ENCODE measurements at regions not wholly inside any gene's neighbourhood (a gene's known extent, or its start where the extent isn't known, plus 50 kb on each side); places are given as distances from the start of the nearest gene placed in this dataset.
"Not testable (repeated sequence)": the region's sequence is repeated elsewhere in the genome, so short reads cannot be mapped to it uniquely, and the experiment has no call there.

GRCh38 chr10:63965846-63966245 lies 444.6 kb downstream of the REEP3 start:
- Histone ChIP-seq H3K4me1 (ENCODE audit: insufficient read depth, insufficient read length) (no peaks in the 10 kb centered on the region), H3K36me3 (ENCODE audit: insufficient read depth, insufficient read length, low read length) (no peaks in the 10 kb centered on the region), H3K27me3 (ENCODE audit: insufficient read depth, insufficient read length) (no peaks in the 10 kb centered on the region), H3K9me3 (ENCODE audit: insufficient read depth, low read length) (no peaks in the 10 kb centered on the region), H3K9ac (ENCODE audit: insufficient read length, low read depth) (no peak overlapping the region), H3K4me3 (ENCODE audit: insufficient read length, low read depth) (no peak overlapping the region)
- TF ChIP-seq YY1 (IDR thresholded peaks at IDR 0.05; ENCODE audit: insufficient read depth, insufficient read length) (no peak), ZNF274 (IDR thresholded peaks at IDR 0.05; ENCODE audit: low read depth, low read length) (no peak), SUZ12 (IDR thresholded peaks at IDR 0.05; ENCODE audit: extremely low read depth, insufficient read depth, insufficient read length) (no peak)
- DNase-seq (ENCODE audit: low read depth, low spot score) = no peak

- Histone ChIP-seq H3K36me3 (ENCODE audit: insufficient read depth, insufficient read length, low read length) (no peaks in the 10 kb centered on the region), H3K4me1 (ENCODE audit: insufficient read depth, insufficient read length) (no peaks in the 10 kb centered on the region), H3K27me3 (ENCODE audit: insufficient read depth, insufficient read length) (no peaks in the 10 kb centered on the region), H3K9ac (ENCODE audit: insufficient read length, low read depth) (no peak overlapping the region), H3K4me3 (ENCODE audit: insufficient read length, low read depth) (no peak overlapping the region), H3K9me3 (ENCODE audit: insufficient read depth, low read length) (no peaks in the 10 kb centered on the region)
- DNase-seq (ENCODE audit: low read depth, low spot score) = no peak
- TF ChIP-seq YY1 (IDR thresholded peaks at IDR 0.05; ENCODE audit: insufficient read depth, insufficient read length) (no peak), SUZ12 (IDR thresholded peaks at IDR 0.05; ENCODE audit: extremely low read depth, insufficient read depth, insufficient read length) (no peak), ZNF274 (IDR thresholded peaks at IDR 0.05; ENCODE audit: low read depth, low read length) (no peak)
These were observed 452.0 kb downstream of the REEP3 start for GRCh38 chr10:63972949-63973827.

- no peak overlapping the region for H3K4me3 ChIP-seq (ENCODE audit: insufficient read length, low read depth)
- DNase-seq (ENCODE audit: low read depth, low spot score) = peak; percentile 57
- TF ChIP-seq YY1 (IDR thresholded peaks at IDR 0.05; ENCODE audit: insufficient read depth, insufficient read length) (no peak), ZNF274 (IDR thresholded peaks at IDR 0.05; ENCODE audit: low read depth, low read length) (no peak), SUZ12 (IDR thresholded peaks at IDR 0.05; ENCODE audit: extremely low read depth, insufficient read depth, insufficient read length) (no peak)
- H3K4me1 ChIP-seq (ENCODE audit: insufficient read depth, insufficient read length) = no peaks in the 10 kb centered on the region
- H3K9me3 ChIP-seq (ENCODE audit: insufficient read depth, low read length) = no peaks in the 10 kb centered on the region
- no peaks in the 10 kb centered on the region for H3K36me3 ChIP-seq (ENCODE audit: insufficient read depth, insufficient read length, low read length)
- no peaks in the 10 kb centered on the region for H3K27me3 ChIP-seq (ENCODE audit: insufficient read depth, insufficient read length)
- H3K9ac ChIP-seq (ENCODE audit: insufficient read length, low read depth) = no peak overlapping the region
These were observed 455.3 kb downstream of the REEP3 start for GRCh38 chr10:63976538-63976937.

GRCh38 chr10:63977329-63977923 lies 456.2 kb downstream of the REEP3 start:
- H3K4me3 ChIP-seq (ENCODE audit: insufficient read length, low read depth) = no peak overlapping the region
- H3K36me3 ChIP-seq (ENCODE audit: insufficient read depth, insufficient read length, low read length) = no peaks in the 10 kb centered on the region
- no peaks in the 10 kb centered on the region for H3K27me3 ChIP-seq (ENCODE audit: insufficient read depth, insufficient read length)
- no peaks in the 10 kb centered on the region for H3K9me3 ChIP-seq (ENCODE audit: insufficient read depth, low read length)
- no peaks in the 10 kb centered on the region for H3K4me1 ChIP-seq (ENCODE audit: insufficient read depth, insufficient read length)
- peak; percentile 60 for DNase-seq (ENCODE audit: low read depth, low spot score)
- TF ChIP-seq YY1 (IDR thresholded peaks at IDR 0.05; ENCODE audit: insufficient read depth, insufficient read length) (no peak), ZNF274 (IDR thresholded peaks at IDR 0.05; ENCODE audit: low read depth, low read length) (no peak), SUZ12 (IDR thresholded peaks at IDR 0.05; ENCODE audit: extremely low read depth, insufficient read depth, insufficient read length) (no peak)
- no peak overlapping the region for H3K9ac ChIP-seq (ENCODE audit: insufficient read length, low read depth)

GRCh38 chr10:63980870-63981269 lies 459.7 kb downstream of the REEP3 start:
- not testable (repeated sequence) for H3K9me3 ChIP-seq (ENCODE audit: insufficient read depth, low read length); DNase-seq (ENCODE audit: low read depth, low spot score); H3K4me1 ChIP-seq (ENCODE audit: insufficient read depth, insufficient read length); H3K36me3 ChIP-seq (ENCODE audit: insufficient read depth, insufficient read length, low read length); H3K9ac ChIP-seq (ENCODE audit: insufficient read length, low read depth); H3K27me3 ChIP-seq (ENCODE audit: insufficient read depth, insufficient read length); H3K4me3 ChIP-seq (ENCODE audit: insufficient read length, low read depth)

- H3K36me3 ChIP-seq (ENCODE audit: insufficient read depth, insufficient read length, low read length); H3K9ac ChIP-seq (ENCODE audit: insufficient read length, low read depth); H3K4me1 ChIP-seq (ENCODE audit: insufficient read depth, insufficient read length); H3K4me3 ChIP-seq (ENCODE audit: insufficient read length, low read depth); H3K27me3 ChIP-seq (ENCODE audit: insufficient read depth, insufficient read length); DNase-seq (ENCODE audit: low read depth, low spot score): not testable (repeated sequence)
- H3K9me3 ChIP-seq (ENCODE audit: insufficient read depth, low read length) = peaks cover 23% of the 10 kb centered on the region
These were observed 462.9 kb downstream of the REEP3 start for GRCh38 chr10:63984061-63984460.

GRCh38 chr10:63986536-63986935 lies 465.3 kb downstream of the REEP3 start:
- Histone ChIP-seq H3K4me1 (ENCODE audit: insufficient read depth, insufficient read length) (no peaks in the 10 kb centered on the region), H3K9me3 (ENCODE audit: insufficient read depth, low read length) (peaks cover 47% of the 10 kb centered on the region), H3K27me3 (ENCODE audit: insufficient read depth, insufficient read length) (no peaks in the 10 kb centered on the region), H3K36me3 (ENCODE audit: insufficient read depth, insufficient read length, low read length) (no peaks in the 10 kb centered on the region), H3K4me3 (ENCODE audit: insufficient read length, low read depth) (no peak overlapping the region), H3K9ac (ENCODE audit: insufficient read length, low read depth) (no peak overlapping the region)
- DNase-seq (ENCODE audit: low read depth, low spot score) = no peak
- TF ChIP-seq ZNF274 (IDR thresholded peaks at IDR 0.05; ENCODE audit: low read depth, low read length) (no peak), SUZ12 (IDR thresholded peaks at IDR 0.05; ENCODE audit: extremely low read depth, insufficient read depth, insufficient read length) (no peak), YY1 (IDR thresholded peaks at IDR 0.05; ENCODE audit: insufficient read depth, insufficient read length) (no peak)

Data from NT2/D1 (cell line).